Gastroesophageal sphincter (tissue), 3 donors: ENCODE measurements at regions not wholly inside any gene's neighbourhood (a gene's known extent, or its start where the extent isn't known, plus 50 kb on each side); places are given as distances from the start of the nearest gene placed in this dataset.

Source experiments
- CTCF ChIP-seq, 4 experiments: fragments of 200-600 bp in 2 of 4; fragments of 450-650 bp in 2 of 4; sonication (generic) in 1 of 4; IDR thresholded peaks; one replicate each; pipeline ENCODE4 v1.5.1; 2017 to 2019; ENCODE audit warnings: antibody characterized with exemption in 4 of 4, mild to moderate bottlenecking in 2 of 4, moderate library complexity in 2 of 4
- EP300 ChIP-seq: sonication (generic); formaldehyde crosslinking; IDR thresholded peaks from one replicate; pipeline ENCODE4 v1.6.1; 2017; ENCODE audit warnings: antibody characterized with exemption, mild to moderate bottlenecking

- TF ChIP-seq CTCF (IDR thresholded peaks at IDR 0.05) (peak in 1 of 4 experiments; percentile 27), EP300 (no peak)
These were observed 147.1 kb downstream of the TANC2 start for GRCh38 chr17:63113167-63113566.
